SK-N-SH (cell line): ENCODE measurements at regions not wholly inside any gene's neighbourhood (a gene's known extent, or its start where the extent isn't known, plus 50 kb on each side); places are given as distances from the start of the nearest gene placed in this dataset.

ENCODE experiments used
- CTCF ChIA-PET: fragments of 300-600, 350-600 bp; formaldehyde crosslinking; extraction: SDS; loops from one replicate; lab custom pipeline; 2021; lab: Yijun Ruan, JAX
- POLR2A ChIA-PET: fragments of 350-600 bp; sonication (Branson Sonifier 250); formaldehyde crosslinking; extraction: SDS; loops from one replicate; lab custom pipeline; 2020; ENCODE audit warnings: antibody characterized with exemption, inconsistent platforms; lab: Yijun Ruan, JAX
- DNase-seq: peaks from one replicate; pipeline ENCODE4 v3.0.0; 2012
- H2AFZ ChIP-seq: fragments of 200-600 bp; sonication (generic); 2 replicates; pipeline ENCODE4 v1.8.1; 2016; ENCODE audit warnings: antibody characterized with exemption, mild to moderate bottlenecking, low read depth
- H3F3A ChIP-seq: fragments of 200-600 bp; sonication (generic); replicated peaks from 2 replicates; pipeline ENCODE3; 2016; ENCODE audit warnings: antibody characterized with exemption, mild to moderate bottlenecking; ENCODE audit not compliant: insufficient read depth
- H3K27ac ChIP-seq, 2 experiments: fragments of 200-500 bp in 1 of 2; fragments of 200-600 bp in 1 of 2; sonication (Bioruptor generic) in 1 of 2; sonication (generic), shearing (Covaris generic) in 1 of 2; 2 replicates each; pipeline versions ENCODE4 v1.5.1 to v1.6.1; 2014 to 2016; ENCODE audit warnings: low read depth in 2 of 2, inconsistent platforms in 1 of 2, low read length in 1 of 2, mild to moderate bottlenecking in 1 of 2, mixed read lengths in 1 of 2
- H3K27me3 ChIP-seq: fragments of 200-600 bp; sonication (generic), shearing (Covaris generic); 2 replicates; pipeline ENCODE4 v1.6.1; 2016; ENCODE audit warnings: mixed run types; ENCODE audit not compliant: insufficient read depth
- H3K36me3 ChIP-seq, 2 experiments: fragments of 200-500 bp in 1 of 2; fragments of 200-600 bp in 1 of 2; sonication (Bioruptor generic) in 1 of 2; sonication (generic) in 1 of 2; replicated peaks in 1 of 2; 2 replicates each; pipeline versions ENCODE3 to v1.5.1; 2014 to 2016; ENCODE audit warnings: low read length in 1 of 2, mild to moderate bottlenecking in 1 of 2; ENCODE audit not compliant: insufficient read depth in 2 of 2, control insufficient read depth in 1 of 2
- H3K4me1 ChIP-seq, 2 experiments: fragments of 200-500 bp in 1 of 2; fragments of 200-600 bp in 1 of 2; sonication (Bioruptor generic) in 1 of 2; sonication (generic), shearing (Covaris generic) in 1 of 2; 2 replicates each; pipeline versions ENCODE4 v1.5.1 to v1.6.1; 2014 to 2016; ENCODE audit warnings: low read depth in 1 of 2, low read length in 1 of 2, mixed run types in 1 of 2; ENCODE audit not compliant: insufficient read depth in 2 of 2, control insufficient read depth in 1 of 2
- H3K4me2 ChIP-seq: fragments of 200-600 bp; sonication (generic), shearing (Covaris generic); 2 replicates; pipeline ENCODE4 v1.6.1; 2017; ENCODE audit warnings: mixed run types
- H3K4me3 ChIP-seq, 2 experiments: fragments of 200-500 bp in 1 of 2; fragments of 200-600 bp in 1 of 2; sonication (Bioruptor generic) in 1 of 2; sonication (generic), shearing (Covaris generic) in 1 of 2; 2 replicates each; pipeline versions ENCODE4 v1.5.1 to v1.8.1; 2014 to 2016; ENCODE audit warnings: low read depth in 2 of 2, inconsistent platforms in 1 of 2, low read length in 1 of 2, mild to moderate bottlenecking in 1 of 2, mixed read lengths in 1 of 2, moderate library complexity in 1 of 2
- H3K79me2 ChIP-seq: fragments of 200-600 bp; sonication (generic); 2 replicates; pipeline ENCODE4 v1.8.1; 2017; ENCODE audit warnings: mild to moderate bottlenecking; ENCODE audit not compliant: insufficient read depth
- H3K9ac ChIP-seq: fragments of 200-600 bp; sonication (generic); 2 replicates; pipeline ENCODE4 v1.6.1; 2017; ENCODE audit warnings: mixed run types
- H3K9me2 ChIP-seq: fragments of 200-600 bp; sonication (generic); 2 replicates; pipeline ENCODE4 v1.6.1; 2017; ENCODE audit warnings: mixed run types
- H3K9me3 ChIP-seq: fragments of 200-600 bp; sonication (generic); 2 replicates; pipeline ENCODE4 v1.6.1; 2017; ENCODE audit warnings: mixed run types, mild to moderate bottlenecking, moderate library complexity
- H4K20me1 ChIP-seq: fragments of 200-600 bp; sonication (generic); 2 replicates; pipeline ENCODE4 v1.6.1; 2017; ENCODE audit warnings: mild to moderate bottlenecking, mixed run types; ENCODE audit not compliant: insufficient read depth
- ELF1 ChIP-seq: IDR thresholded peaks from 2 replicates; pipeline ENCODE4 v1.4.0; 2012
- EZH2phosphoT487 ChIP-seq: fragments of 200-600 bp; sonication (generic); IDR thresholded peaks from 2 replicates; pipeline ENCODE4 v1.6.1; 2017; ENCODE audit warnings: low read depth, mixed run types, mild to moderate bottlenecking, antibody characterized with exemption, moderate library complexity, borderline replicate concordance
- FOSL2 ChIP-seq: IDR thresholded peaks from 2 replicates; pipeline ENCODE4 v1.4.0; 2012; ENCODE audit warnings: low read depth, mild to moderate bottlenecking, moderate library complexity, borderline replicate concordance
- GABPA ChIP-seq: IDR thresholded peaks from 2 replicates; pipeline ENCODE4 v1.4.0; 2012; ENCODE audit warnings: low read depth, mild to moderate bottlenecking
- IRF3 ChIP-seq: fragments of 150-350 bp; IDR thresholded peaks from 2 replicates; pipeline ENCODE4 v1.6.1; 2016; ENCODE audit warnings: mild to moderate bottlenecking, low read depth, low read length
- JUND ChIP-seq: IDR thresholded peaks from 2 replicates; pipeline ENCODE4 v1.4.0; 2012
- MEF2A ChIP-seq: IDR thresholded peaks from 2 replicates; pipeline ENCODE4 v1.4.0; 2012; ENCODE audit warnings: low read depth, borderline replicate concordance
- NFIC ChIP-seq: IDR thresholded peaks from 2 replicates; pipeline ENCODE4 v1.4.0; 2012; ENCODE audit warnings: borderline replicate concordance
- NRF1 ChIP-seq: IDR thresholded peaks from 2 replicates; pipeline ENCODE4 v1.6.1; 2012; ENCODE audit warnings: low read depth, mild to moderate bottlenecking, low read length
- PBX3 ChIP-seq: IDR thresholded peaks from 2 replicates; pipeline ENCODE4; 2012
- POLR2AphosphoS5 ChIP-seq: IDR thresholded peaks from 2 replicates; pipeline ENCODE4 v1.6.1; 2012; ENCODE audit warnings: low read depth, low read length
- RAD21 ChIP-seq: IDR thresholded peaks from 2 replicates; pipeline ENCODE4 v1.6.1; 2012; ENCODE audit warnings: mild to moderate bottlenecking, low read length
- RCOR1 ChIP-seq: fragments of 150-350 bp; IDR thresholded peaks from 2 replicates; pipeline ENCODE4 v1.6.1; 2017; ENCODE audit warnings: antibody characterized with exemption, low read length
- RFX5 ChIP-seq: IDR thresholded peaks from 2 replicates; pipeline ENCODE4 v1.6.1; 2012; ENCODE audit warnings: mild to moderate bottlenecking, improper control_type of control experiment, low read length
- TAF1 ChIP-seq: IDR thresholded peaks from 2 replicates; pipeline ENCODE4 v1.6.1; 2012; ENCODE audit warnings: low read depth, mild to moderate bottlenecking, low read length, moderate library complexity, borderline replicate concordance
- YY1 ChIP-seq: IDR thresholded peaks from 2 replicates; pipeline ENCODE4 v1.4.0; 2012; ENCODE audit warnings: low read depth, mild to moderate bottlenecking
- WGBS: methylation state at CpG from one replicate; pipeline ENCODE4 v1.1.6; 2017; ENCODE audit warnings: low lambda C conversion rate; 5-methylcytosine and 5-hydroxymethylcytosine counted together
- TF ChIP-seq, protein P1 (sequence below): IDR thresholded peaks from 2 replicates; pipeline ENCODE4 v1.6.1; 2012; ENCODE audit warnings: mild to moderate bottlenecking, low read depth, low read length, moderate library complexity
- TF ChIP-seq, protein P2 (sequence below): IDR thresholded peaks from 2 replicates; pipeline ENCODE4 v1.4.0; 2012; ENCODE audit warnings: low read depth
- TF ChIP-seq, protein P3 (sequence below): IDR thresholded peaks from 2 replicates; pipeline ENCODE4 v1.4.0; 2012; ENCODE audit warnings: low read depth, borderline replicate concordance

GRCh38 chr1:4017636-4018365, 117.7 kb upstream of the C1orf174 start:
- POLR2A ChIA-PET, result no interaction called here
- 36% methylated on average over 11 of the region's 12 CpGs for WGBS

DNA sequence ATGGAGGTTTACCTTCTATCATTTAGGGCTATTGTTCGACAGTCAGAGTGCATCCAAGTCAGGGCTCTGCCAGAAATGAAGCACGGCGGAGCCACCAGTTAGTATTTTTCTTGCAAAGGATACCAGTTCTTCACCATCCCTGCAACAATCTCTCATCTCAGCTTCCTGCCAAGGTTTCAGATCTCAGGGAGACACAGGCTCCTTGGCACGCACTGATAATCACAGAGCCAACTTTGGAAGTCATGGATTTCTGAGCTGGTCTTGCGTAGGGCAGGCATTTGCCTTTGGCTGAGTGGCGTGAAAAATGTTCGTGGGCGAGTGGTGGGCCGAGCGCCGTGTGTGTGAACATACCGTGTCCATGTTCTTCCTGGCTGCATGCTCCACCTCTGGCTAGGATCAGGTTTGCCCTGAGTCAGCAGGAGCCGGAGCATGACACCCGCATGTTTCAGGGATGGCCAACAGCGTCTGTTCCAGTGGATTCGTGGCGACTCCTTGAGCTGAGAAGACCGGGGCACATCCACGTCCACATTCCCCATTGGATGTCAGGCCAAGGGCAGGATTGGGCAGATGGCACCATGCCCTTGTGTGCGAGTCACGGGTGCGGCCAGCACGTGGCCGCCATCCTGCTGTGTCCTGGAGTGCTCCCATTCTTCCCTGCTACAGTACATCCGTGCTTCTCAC, 118.5 kb upstream of the C1orf174 start:
- no peak overlapping the region for H3K9ac ChIP-seq
- no peaks in the 10 kb centered on the region for H3F3A ChIP-seq
- no peaks in the 10 kb centered on the region for H4K20me1 ChIP-seq
- H3K9me2 ChIP-seq, result no peaks in the 10 kb centered on the region
- 48% methylated on average over 10 of the region's 25 CpGs for WGBS
- no peak overlapping the region for H3K27ac ChIP-seq
- POLR2A ChIA-PET, result no interaction called here
- no peaks in the 10 kb centered on the region for H3K79me2 ChIP-seq
- CTCF ChIA-PET, result no interaction called here
- H3K4me3 ChIP-seq, result no peak overlapping the region
- DNase-seq, result no peak
- H3K4me1 ChIP-seq, result no peaks in the 10 kb centered on the region
- H3K4me2 ChIP-seq, result no peak overlapping the region
- H3K9me3 ChIP-seq, result no peaks in the 10 kb centered on the region
- H3K36me3 ChIP-seq, result no peaks in the 10 kb centered on the region
- no peaks in the 10 kb centered on the region for H3K27me3 ChIP-seq
- no peak overlapping the region for H2AFZ ChIP-seq
- TF ChIP-seq NRF1 (no peak), FOSL2 (no peak), NFIC (no peak), PBX3 (no peak), RCOR1 (no peak), ELF1 (no peak), EZH2phosphoT487 (no peak), IRF3 (no peak), RFX5 (no peak), MEF2A (no peak), JUND (no peak), POLR2AphosphoS5 (no peak), RAD21 (no peak), GABPA (no peak), YY1 (no peak)
- TF ChIP-seq, protein P1, sequence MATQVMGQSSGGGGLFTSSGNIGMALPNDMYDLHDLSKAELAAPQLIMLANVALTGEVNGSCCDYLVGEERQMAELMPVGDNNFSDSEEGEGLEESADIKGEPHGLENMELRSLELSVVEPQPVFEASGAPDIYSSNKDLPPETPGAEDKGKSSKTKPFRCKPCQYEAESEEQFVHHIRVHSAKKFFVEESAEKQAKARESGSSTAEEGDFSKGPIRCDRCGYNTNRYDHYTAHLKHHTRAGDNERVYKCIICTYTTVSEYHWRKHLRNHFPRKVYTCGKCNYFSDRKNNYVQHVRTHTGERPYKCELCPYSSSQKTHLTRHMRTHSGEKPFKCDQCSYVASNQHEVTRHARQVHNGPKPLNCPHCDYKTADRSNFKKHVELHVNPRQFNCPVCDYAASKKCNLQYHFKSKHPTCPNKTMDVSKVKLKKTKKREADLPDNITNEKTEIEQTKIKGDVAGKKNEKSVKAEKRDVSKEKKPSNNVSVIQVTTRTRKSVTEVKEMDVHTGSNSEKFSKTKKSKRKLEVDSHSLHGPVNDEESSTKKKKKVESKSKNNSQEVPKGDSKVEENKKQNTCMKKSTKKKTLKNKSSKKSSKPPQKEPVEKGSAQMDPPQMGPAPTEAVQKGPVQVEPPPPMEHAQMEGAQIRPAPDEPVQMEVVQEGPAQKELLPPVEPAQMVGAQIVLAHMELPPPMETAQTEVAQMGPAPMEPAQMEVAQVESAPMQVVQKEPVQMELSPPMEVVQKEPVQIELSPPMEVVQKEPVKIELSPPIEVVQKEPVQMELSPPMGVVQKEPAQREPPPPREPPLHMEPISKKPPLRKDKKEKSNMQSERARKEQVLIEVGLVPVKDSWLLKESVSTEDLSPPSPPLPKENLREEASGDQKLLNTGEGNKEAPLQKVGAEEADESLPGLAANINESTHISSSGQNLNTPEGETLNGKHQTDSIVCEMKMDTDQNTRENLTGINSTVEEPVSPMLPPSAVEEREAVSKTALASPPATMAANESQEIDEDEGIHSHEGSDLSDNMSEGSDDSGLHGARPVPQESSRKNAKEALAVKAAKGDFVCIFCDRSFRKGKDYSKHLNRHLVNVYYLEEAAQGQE, result no peak

More at GRCh38 chr1:4017636-4018365, 117.7 kb upstream of the C1orf174 start:
- H3K27ac ChIP-seq, result no peak overlapping the region
- no peak overlapping the region for H3K4me2 ChIP-seq
- H3K9me3 ChIP-seq, result no peaks in the 10 kb centered on the region
- no peaks in the 10 kb centered on the region for H3K79me2 ChIP-seq
- no peaks in the 10 kb centered on the region for H3K36me3 ChIP-seq
- H3K4me1 ChIP-seq, result no peaks in the 10 kb centered on the region
- H3K9me2 ChIP-seq, result no peaks in the 10 kb centered on the region
- TF ChIP-seq TAF1 (no peak), RAD21 (no peak), FOSL2 (no peak), MEF2A (no peak)
- TF ChIP-seq, protein P2, sequence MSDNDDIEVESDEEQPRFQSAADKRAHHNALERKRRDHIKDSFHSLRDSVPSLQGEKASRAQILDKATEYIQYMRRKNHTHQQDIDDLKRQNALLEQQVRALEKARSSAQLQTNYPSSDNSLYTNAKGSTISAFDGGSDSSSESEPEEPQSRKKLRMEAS, result no peak
- TF ChIP-seq, protein P3, sequence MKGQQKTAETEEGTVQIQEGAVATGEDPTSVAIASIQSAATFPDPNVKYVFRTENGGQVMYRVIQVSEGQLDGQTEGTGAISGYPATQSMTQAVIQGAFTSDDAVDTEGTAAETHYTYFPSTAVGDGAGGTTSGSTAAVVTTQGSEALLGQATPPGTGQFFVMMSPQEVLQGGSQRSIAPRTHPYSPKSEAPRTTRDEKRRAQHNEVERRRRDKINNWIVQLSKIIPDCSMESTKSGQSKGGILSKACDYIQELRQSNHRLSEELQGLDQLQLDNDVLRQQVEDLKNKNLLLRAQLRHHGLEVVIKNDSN, result no peak
- no peaks in the 10 kb centered on the region for H3K27me3 ChIP-seq
- H4K20me1 ChIP-seq, result no peaks in the 10 kb centered on the region
- CTCF ChIA-PET, result no interaction called here
- H3F3A ChIP-seq, result no peaks in the 10 kb centered on the region
- no peak overlapping the region for H3K4me3 ChIP-seq
- DNase-seq, result no peak
- no peak overlapping the region for H3K9ac ChIP-seq
- no peak overlapping the region for H2AFZ ChIP-seq
